GM18858 (cell line): ENCODE measurements at regions not wholly inside any gene's neighbourhood (a gene's known extent, or its start where the extent isn't known, plus 50 kb on each side); places are given as distances from the start of the nearest gene placed in this dataset.
"Not testable (repeated sequence)": the region's sequence is repeated elsewhere in the genome, so short reads cannot be mapped to it uniquely, and the experiment has no call there.

Experiments
- ATAC-seq: cut with Tn5 transposase; IDR thresholded peaks from one replicate; pipeline ENCODE4 v1.9.1; 2021; ENCODE audit not compliant: unreplicated experiment

DNA sequence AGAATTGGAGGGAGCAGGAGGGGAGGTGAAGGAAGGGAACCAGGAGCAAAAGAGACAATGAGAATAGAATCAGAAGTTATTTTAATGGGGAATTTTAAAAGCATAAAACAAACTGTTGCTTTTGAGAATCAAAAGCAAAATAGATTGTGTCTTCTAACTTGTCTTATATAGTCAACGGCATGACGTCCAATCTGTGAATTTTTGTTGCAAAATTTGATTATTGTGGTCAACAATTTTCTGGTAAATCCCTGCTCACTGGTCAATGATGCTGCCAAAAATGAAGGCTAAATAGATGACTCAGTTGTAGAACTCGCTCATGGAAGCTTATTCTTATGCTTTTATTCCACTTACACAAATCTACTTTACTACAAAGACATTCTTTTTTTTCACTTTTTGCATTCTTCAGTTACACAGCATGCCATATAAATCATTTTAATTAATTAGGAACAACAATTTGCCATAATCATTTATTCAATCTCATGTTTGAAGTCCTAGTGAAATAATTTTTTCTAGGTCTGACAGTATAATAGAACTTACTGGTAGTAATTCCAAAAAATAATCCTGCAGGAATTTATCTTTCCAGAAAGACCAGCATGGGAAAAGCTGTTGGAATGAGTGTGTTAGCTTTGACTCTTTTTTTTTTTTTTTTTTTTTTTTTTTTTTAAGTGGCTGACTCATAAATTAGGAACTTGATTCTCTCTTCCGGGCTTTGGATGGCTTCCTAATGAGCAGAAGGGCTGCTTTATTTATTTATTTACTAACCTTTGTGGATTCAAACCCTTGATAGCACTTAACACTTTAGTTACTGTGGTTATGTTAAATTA lies 256.9 kb downstream of the SPRY2 start:
- no peak for ATAC-seq

DNA sequence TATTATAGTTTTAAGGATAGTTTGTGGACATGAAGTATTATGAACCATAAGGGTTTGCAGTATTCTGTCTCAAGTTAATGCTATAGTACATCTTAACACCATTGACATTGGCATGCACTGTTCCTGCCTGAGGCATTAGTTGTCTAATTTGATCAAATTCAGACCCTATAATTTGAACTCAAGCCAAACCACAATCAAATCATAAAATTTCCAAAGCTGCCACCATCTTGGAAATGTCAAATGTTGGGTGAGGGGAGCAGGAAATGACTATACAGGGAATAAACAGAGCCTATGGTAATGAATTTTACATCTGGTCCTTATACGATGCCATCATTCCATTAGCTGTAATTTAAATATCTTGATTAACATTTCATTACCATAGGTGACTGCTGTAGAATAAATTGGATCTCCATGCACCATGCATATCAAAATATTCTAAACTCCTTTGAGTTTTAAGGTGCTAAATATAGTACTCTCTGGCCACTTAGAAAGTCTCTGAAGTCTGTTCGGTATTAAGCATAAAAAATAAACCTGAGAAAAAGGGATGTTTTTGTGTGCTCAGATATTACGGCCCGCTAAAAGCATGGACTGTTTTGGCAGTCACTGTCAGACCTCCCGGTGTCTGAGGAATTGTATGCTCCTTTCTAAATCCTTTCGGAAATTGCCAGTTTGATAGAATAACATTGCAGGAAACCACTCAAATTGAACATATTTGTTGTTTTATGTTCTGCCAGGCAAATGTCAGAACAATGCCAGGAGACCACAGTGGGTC lies 257.7 kb downstream of the SPRY2 start:
- ATAC-seq, result no peak

DNA sequence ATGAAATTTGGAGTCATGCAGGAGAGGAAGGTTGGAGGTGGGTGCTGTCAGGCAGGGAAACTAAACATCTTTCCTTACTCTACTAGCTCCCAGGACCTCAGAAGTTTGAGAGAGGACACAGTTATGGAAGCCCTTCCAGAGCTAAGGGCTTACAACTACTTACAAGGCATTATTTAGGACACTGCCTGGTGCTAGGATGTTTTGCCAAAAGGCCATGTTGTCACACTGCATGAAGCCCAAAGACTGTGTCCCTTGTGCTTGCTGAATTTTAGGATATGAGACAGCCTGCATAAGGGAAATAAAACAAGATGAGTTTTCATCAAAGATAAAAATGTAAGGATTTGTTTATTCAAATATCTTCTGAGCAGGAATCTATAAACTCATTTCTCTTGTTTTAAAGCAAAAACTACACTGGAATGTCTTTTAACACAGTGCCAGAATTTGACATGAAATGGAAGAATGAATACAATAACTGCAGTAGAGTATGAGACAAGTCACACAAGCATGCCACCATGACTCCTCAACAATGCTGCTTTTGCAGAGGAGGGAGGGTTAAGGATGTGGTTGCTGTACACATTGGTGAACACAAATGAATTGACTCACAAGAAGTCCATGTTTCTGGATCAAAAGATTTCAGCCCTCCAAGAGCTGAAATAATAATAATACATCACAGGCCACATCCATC lies 258.4 kb downstream of the SPRY2 start:
- no peak for ATAC-seq

DNA sequence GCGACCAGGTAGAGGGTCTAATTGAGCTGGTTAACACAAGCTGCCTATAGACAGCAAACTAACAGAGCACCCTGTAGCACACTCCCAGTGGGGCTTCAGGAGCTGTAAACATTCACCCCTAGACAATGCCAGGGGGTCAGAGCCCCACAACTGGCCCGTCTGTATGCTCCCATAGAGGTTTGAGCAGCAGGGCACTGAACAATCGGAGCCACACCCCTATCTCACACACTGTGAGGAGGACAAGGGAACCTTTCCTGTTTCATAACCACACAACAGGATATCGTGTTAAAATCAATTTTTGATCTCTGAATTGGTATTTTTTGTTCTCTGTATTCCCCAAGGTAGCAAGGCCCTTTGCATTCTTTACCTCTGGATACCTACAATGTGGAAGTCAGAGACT lies 266.1 kb downstream of the SPRY2 start:
- no peak for ATAC-seq

DNA sequence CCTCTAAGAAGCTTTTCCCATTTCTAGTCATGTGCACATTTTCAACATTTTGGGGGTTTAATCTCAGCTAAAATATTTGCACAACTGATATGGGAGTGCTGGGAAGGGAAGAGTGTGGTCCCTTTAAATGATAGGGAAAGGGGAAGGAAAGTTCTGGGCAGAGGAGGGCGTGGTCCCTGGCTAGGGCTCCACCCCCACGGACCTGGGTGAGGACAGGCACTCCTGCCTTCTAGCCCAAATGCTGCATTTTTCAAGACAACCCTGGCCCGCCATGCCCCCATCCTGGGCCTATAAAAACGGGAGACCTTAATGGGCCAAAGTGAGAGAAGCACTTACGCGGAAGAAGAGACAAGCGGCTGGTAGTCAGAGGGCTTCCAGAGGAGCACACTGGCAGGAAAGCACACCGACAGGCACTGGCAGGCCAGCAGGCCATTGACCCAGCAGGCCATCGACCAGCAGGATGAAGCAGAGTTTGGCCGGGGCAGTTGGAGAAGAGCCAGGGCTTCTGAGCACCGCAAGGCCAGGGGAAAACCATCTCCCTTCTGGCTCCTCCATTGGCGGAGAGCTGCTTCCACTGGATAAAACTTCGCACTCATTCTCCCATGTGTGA lies 266.7 kb downstream of the SPRY2 start:
- no peak for ATAC-seq

DNA sequence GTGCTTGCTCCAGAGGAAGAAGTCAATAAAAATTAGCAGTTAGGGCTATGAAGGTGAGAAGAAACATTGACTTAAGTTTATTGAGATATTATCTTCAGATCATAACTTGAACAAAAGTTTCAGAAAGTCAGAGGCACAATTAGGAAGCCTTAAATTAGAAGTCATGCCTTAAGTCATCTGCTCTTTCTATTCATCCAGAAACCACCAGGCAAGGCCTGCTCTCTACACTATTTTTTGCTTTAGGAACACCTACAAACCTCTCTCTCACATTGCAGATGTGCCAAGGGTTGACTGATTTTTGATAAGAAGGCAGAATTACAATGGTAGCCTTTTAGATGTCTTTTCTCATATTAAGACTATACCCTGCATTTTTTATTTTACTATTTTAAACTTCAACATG lies 268.7 kb downstream of the SPRY2 start:
- no peak for ATAC-seq

DNA sequence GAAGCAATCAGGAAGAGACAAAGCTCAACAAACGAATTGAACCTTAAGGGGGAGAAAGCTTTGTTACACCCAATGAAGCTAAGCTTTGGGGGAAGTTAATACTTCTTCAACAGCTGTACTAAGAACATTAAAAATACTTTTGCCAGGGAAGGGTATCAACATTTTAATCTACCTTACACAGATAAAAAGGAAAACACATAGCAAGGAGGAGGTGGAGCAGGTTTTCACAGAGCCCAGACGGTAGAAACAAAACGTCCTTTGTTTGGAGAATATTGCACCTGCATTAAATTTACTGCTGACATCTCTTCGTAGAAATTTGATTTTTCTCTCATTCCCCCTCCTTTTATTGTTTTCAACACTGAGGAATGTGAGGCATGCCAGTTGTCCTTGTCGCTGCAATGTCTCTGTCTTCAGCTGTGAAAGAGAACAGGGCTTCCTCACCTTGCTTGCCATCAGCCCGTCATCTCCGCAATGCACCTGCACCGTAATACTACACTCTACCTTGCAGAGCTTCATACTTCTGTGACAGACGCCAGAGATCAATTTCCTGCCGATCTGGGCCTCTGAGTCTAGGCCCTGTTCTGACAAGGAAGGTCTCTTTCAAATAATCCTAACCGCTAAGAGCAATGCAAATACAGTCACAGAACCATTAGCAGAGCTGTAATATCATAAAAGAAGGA lies 270.8 kb downstream of the SPRY2 start:
- ATAC-seq, result no peak

DNA sequence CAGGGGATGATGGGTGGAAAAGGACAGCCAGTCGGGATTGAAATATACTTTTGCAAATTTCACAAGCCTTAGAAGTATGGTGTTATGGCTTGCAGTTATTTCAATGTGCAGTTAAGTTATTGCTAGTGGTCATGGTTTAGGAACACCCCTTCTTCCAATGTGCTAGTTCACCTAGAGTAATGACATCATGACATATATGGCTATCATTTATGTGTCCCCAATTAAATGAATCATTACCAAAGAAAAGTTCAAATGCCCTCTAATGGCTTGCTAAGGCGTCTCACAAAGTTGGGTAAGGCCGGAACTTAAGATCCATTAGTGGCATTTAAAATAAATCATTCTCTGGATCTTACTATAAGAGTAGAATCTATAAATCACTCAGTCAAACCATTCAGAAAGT lies 271.6 kb downstream of the SPRY2 start:
- no peak for ATAC-seq

DNA sequence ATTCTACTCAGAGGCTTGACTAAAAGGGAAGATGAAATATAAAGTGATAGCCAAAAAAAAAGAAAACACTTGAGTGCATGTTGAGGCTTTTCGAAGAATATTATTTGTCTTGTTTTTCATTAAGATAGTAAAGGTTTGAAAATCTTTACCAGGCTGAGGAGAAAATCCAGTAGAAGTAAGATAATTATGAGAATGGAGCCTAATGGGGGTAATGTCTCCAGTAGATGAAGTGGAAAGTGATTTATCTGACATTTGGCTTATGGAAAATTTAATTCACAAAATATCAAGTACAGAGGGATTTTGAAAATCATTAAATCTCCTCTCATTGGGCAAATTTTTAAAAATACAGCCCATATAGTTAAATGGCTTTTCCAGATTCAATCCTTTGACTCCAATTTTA lies 274.9 kb downstream of the SPRY2 start:
- no peak for ATAC-seq

DNA sequence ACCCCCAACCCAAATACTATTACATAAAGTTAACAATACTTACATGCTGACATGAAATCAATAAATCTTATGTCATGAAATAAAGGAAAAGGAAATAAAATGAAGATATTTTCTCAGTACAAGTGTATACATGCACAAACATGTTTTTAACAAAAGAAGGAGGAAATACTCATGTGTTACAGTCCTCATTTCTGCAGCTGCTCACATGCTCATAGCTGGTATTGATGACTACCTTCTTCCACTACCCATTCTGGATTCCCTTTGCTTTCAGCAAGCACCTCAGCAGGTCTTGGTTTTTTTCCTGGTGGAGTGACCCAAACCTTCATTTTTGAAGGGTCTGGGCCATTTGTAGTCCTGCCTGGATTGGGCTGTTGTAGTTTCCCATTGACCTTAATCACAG lies 278.5 kb downstream of the SPRY2 start:
- ATAC-seq, result not testable (repeated sequence)

DNA sequence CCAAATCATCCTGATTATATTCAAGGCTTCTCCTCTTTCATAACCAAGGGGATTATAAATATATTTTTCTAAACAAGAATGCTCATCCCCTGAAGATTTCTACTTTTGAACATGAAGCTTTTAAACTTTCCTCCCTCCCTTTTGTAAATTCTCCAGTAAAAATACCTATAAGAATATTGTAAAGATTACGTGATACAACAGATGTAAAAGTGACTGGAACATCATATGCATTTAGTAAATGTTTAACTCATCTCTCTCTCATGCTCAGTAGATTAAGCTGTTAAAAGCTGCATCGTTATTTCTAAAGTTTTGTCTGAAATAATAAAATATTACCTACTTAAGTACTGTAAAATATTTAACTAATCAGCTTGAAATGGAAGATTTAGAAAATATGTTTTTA lies 281.1 kb downstream of the SPRY2 start:
- no peak for ATAC-seq

DNA sequence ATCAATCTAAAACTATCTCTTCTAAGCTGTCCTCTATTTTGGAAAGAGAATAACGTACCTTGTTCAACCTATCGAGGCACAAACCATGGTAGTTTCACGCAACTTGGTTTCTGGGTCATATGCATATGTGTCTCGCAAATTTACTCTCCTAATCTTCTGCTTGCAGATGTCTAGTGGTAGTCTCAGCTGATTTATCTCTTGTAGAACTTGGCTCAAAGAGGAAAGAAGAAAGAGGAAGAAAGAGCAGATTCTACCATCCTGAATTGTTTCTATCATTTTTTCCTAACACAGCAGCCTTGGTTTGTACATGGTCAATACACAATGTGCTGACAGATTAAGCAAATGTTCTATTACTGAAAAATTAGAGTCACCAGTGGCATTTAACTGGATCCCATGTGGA lies 282.3 kb downstream of the SPRY2 start:
- ATAC-seq, result no peak

DNA sequence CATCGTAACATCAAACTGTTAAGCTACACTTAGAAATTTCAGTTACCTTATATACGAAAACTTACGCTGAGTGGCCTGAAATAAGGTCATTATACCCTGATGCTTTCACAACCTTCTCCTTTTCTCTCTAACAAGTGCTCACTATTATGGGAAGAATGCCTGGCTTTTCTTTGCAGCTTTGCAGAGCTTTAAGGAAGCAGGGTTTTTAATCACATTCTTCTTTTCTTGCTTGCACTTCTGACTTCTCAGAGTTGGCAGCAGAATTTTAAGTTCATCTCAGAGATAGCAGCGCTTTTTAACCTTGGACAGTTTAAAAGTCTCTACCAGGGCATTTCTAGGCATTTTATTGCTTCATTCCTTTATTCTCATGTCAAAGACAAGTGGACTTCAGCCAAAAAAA lies 285.1 kb downstream of the SPRY2 start:
- no peak for ATAC-seq

DNA sequence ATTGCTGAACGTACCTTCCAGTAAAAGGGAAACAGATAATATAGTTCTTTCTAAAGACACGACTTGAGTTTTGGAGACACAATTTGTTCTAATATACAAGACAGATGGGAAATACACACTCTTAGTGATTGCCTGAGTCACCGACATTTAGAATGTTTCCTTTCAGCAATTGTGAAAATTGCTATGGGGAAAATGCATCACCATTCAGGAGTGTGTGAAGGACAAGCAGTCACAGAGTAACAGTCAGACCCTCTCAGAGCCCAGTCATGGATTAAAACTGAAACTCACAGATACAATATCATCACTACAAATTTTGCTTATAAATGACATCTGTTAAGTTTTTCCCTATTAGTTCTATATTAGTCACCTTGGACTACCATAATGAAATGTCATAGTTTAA lies 286.1 kb downstream of the SPRY2 start:
- ATAC-seq, result no peak

DNA sequence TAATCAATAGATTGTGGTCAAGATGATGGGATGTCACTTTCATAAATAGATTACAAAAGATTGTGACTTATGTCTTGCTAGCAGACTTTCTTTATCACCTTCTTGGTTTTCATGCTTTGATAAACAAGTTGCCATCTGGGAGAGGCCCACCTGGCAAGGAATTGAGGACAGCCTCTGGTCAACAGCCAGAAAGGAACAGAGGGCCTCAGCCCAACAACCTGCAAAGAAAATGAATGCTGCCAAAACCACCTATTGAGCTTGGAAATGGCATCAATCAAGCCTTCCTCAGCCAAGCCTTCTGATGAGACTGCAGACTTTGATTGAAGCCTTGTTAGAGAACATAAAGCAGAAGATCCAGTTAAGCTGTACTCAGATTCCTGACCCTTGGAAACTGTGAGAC lies 288.6 kb downstream of the SPRY2 start:
- ATAC-seq, result no peak

DNA sequence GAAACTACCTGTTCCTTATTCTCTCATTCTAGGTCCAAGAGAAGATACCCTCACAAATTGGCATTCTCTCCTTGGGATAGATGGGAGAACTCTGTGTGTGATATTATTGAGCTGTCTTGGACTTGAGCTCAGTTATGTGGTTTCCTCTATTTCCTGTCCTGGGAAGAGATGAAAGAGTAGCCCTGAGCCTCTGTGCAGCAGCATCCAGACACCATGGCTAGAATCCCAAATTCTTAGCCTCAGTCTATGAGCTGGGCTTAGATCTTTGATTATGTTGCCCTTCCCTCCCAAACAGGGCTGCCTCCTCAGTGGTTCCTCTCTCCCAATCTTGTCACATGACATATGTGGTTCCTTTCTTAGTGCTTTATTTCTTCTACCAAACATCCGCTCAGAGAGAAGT lies 290.7 kb downstream of the SPRY2 start:
- ATAC-seq, result no peak

DNA sequence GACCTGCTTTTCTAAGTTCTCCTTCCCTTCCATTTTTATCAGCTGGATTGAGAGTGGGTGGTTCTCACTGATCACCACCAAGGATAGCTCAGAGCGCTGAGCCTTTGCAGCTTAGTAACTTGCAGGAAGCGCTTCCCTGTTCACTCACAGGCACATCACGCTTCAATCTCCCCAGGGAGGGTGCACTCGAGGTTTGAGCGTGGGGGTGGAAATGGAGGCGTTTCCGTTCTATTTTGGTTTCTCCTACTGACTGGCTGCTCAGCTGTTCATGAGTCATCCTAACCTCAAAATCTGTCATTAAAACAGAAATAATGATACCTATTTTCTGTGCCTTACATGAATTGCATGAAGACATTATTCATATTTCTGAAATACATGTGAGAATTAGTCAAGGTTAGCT lies 292.1 kb downstream of the SPRY2 start:
- peak; percentile 93 for ATAC-seq

DNA sequence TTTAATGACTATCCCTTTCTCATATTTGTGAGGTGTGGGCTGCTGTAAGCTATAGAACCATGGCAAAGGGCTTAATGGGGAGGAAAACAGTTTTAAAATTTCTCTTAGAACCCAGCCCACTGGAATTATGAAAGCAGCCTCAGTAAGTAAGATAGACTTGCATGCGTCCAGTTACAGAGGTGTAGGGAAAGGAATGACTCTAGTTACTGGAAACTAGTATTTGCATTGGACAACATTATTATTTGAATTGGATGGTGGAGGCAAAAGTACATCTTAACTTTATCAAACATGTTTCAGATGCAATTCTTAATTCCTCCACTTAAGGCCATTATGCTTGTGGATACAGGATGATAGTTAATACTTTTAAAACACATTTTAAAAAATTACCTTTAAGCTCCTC lies 292.9 kb downstream of the SPRY2 start:
- ATAC-seq, result no peak

DNA sequence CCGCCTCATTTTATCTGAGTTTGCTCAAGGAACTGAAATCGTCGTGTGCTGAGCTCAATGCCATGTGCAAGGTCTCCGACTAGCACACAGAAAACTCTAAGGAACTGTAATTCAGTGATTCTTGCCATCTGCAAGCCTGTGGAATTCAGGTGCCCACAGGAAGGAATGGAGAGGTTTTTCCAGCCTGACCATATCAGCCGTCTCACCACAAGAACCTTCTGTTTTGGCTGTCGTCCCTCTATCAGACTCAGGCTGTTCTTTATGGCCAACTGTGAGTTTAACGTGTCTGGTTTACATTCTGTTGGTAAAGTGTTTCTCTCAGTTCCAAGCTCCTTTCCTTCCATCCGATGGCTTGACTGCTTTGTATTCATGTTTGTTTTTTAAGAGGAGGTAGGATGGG lies 293.5 kb downstream of the SPRY2 start:
- no peak for ATAC-seq

DNA sequence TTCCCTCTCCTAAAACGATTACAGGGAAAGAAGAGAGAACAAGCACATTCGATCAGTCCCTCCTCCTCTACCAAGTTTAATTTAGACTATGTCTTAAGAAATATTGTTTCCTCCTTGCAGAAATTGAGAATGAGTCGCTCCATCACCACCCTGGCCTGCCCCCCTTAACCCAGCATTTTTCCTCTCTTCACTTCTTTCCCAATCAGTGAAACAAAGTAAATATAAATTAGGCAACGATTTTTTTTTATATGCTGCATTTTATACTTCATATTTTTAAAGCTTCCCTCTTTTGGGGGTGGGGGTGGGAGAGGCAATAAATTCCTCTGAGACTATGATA lies 300.0 kb downstream of the SPRY2 start:
- ATAC-seq, result no peak
